GM12891 (cell line): ENCODE measurements at regions not wholly inside any gene's neighbourhood (a gene's known extent, or its start where the extent isn't known, plus 50 kb on each side); places are given as distances from the start of the nearest gene placed in this dataset.
"Not testable (repeated sequence)": the region's sequence is repeated elsewhere in the genome, so short reads cannot be mapped to it uniquely, and the experiment has no call there.

Experiments used
- DNase-seq: peaks from one replicate; pipeline ENCODE4 v3.0.0; 2011; ENCODE audit warnings: low spot score; ENCODE audit not compliant: insufficient read length
- FAIRE-seq: peaks from 2 replicates; lab custom pipeline; 2011; peaks lifted over from hg19 to GRCh38; lab: Jason Lieb, UNC
- PAX5 ChIP-seq: IDR thresholded peaks from 2 replicates; pipeline ENCODE4 v1.6.1; 2011; ENCODE audit warnings: low read length, moderate library complexity, mild to moderate bottlenecking; ENCODE audit not compliant: insufficient read depth, severe bottlenecking
- POLR2A ChIP-seq: IDR thresholded peaks from 2 replicates; pipeline ENCODE4 v1.6.1; 2011; ENCODE audit warnings: low read depth, low read length, control low read depth
- POLR2AphosphoS5 ChIP-seq: IDR thresholded peaks from 2 replicates; pipeline ENCODE4 v1.6.1; 2011; ENCODE audit warnings: low read depth, low read length, control low read depth
- POU2F2 ChIP-seq: IDR thresholded peaks from 2 replicates; pipeline ENCODE4 v1.6.1; 2011; ENCODE audit warnings: low read depth, mild to moderate bottlenecking, control low read depth, low read length, moderate library complexity
- SPI1 ChIP-seq: IDR thresholded peaks from 2 replicates; pipeline ENCODE4 v1.6.1; 2011; ENCODE audit warnings: low read depth, low read length, control low read depth
- TAF1 ChIP-seq: IDR thresholded peaks from 2 replicates; pipeline ENCODE4 v1.6.1; 2011; ENCODE audit warnings: low read depth, low read length, control low read depth

DNA sequence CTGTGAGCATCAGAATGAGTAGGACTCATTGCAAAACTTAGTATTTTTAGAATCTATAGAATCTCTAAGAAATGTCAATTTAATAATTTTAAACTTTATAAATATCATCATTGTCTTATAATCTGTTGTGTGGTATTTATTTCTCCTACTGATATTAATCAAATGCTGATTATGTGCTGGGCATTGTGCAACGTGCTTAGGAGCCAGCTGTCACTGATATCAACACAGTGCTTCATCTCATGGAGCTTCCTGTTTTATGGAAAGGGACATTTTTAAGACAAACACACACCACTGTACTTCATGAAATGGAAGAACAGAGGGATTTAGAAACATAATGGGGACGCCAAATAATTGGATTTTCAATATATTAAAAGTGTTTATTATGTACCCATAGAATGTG, 737.9 kb upstream of the TMPRSS15 start:
- DNase-seq (no peak), FAIRE-seq (no peak)
- TF ChIP-seq POLR2A: no peak
- TF ChIP-seq PAX5: no peak
- no peak for TF ChIP-seq SPI1
- TF ChIP-seq POU2F2: no peak
- no peak for TF ChIP-seq TAF1
- TF ChIP-seq POLR2AphosphoS5: no peak

DNA sequence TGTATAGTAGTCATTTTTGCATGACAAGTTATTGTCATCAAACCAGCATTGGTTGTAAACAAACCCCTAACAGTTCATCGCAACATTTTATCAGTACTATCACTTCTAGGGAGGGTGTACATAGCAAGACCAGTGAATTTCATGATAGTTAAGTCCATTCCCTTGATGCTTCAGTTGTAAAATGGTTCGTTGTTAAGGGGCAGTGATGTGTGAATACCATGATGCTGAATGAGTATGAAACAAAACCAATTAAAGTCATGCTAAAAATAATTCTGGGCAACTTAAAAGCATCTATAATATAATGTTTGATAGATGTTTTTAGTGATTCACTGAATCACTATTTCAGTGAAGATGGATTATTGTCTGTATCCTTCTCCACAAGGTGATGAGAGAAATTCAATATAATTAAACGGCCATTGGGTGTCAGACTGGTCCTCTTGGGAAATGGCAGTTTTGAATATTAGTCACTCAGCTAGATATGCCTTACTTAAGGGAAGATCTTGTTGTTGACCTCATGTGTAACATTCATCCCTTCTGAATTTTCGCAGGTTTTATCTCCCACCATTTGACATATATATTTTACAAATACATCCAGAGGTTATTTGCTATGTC, 742.2 kb upstream of the TMPRSS15 start:
- FAIRE-seq (no peak), DNase-seq (no peak)
- no peak for TF ChIP-seq POLR2AphosphoS5
- no peak for TF ChIP-seq POLR2A
- no peak for TF ChIP-seq TAF1
- no peak for TF ChIP-seq POU2F2
- TF ChIP-seq SPI1: no peak
- TF ChIP-seq PAX5: no peak

DNA sequence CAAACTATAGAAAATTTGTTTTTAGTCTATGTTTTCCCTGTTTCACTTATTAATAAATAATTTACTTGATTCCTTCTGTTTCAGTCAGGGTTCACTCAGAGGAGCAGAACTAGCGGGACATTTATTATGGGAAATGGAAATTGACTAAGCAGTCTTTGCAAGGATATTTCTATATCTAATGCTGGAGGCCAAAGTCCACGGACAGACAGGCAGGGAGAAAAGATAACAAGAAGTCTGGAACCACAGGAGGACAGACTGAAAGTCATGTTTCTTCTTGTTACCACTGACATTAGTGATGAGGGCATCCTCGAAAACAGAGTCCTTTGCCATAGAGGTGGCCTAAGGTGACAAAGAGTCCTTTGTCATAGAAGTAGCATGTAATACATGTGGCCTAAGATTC, 744.5 kb upstream of the TMPRSS15 start:
- FAIRE-seq: no peak
- no peak for TF ChIP-seq TAF1
- TF ChIP-seq POU2F2: no peak
- no peak for TF ChIP-seq PAX5
- TF ChIP-seq POLR2A: no peak
- TF ChIP-seq SPI1: no peak
- TF ChIP-seq POLR2AphosphoS5: no peak
- DNase-seq: no peak

DNA sequence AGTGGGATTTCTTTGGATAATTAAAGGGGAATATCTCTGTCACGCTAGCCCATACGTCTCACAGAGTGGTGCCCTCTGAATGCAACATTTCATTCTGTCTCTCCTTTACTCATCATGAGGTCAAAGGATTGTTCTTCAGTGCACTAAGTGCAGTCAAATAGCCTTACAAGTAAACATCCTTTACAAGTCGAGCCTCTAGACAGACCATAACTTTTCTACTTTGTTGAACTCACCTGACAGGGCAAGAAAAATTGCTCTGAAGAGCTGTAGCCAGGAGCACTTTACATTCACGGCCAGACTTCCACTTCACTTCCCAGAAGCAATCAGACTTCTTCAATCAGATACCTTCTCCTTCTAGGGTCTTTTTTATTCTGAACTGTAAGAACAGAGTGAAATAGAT, 768.0 kb upstream of the TMPRSS15 start:
- FAIRE-seq: no peak
- no peak for DNase-seq
- no peak for TF ChIP-seq PAX5
- no peak for TF ChIP-seq POLR2A
- TF ChIP-seq POLR2AphosphoS5: no peak
- no peak for TF ChIP-seq POU2F2
- TF ChIP-seq SPI1: no peak
- no peak for TF ChIP-seq TAF1

DNA sequence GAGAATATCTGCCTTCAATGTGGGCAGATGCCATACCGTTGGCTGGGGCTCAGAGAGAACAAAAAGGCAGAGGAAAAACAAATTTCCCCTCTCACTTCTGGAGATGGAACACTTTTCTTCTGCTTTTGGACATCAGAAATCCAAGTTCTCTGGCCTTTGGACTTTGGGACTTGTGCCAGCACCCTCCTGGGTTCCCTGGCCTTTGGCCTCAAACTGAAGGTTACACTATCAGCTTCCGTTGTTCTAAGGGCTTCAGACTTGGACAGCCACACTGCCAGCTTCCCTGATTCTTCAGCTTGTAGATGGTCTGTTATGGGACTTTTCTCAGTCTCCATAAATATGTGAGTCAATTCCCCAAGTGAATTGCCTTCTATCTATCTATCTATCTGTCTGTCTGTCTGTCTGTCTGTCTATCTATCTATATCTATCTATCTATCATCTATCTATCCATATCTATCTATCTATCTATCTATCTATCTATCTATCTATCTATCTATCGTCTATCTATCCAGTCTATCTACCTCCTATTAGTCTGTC, 778.1 kb upstream of the TMPRSS15 start:
- DNase-seq (no peak), FAIRE-seq (no peak)
- TF ChIP-seq POLR2AphosphoS5 (no peak), POLR2A (no peak), TAF1 (no peak), PAX5 (no peak), SPI1 (no peak), POU2F2 (no peak)

DNA sequence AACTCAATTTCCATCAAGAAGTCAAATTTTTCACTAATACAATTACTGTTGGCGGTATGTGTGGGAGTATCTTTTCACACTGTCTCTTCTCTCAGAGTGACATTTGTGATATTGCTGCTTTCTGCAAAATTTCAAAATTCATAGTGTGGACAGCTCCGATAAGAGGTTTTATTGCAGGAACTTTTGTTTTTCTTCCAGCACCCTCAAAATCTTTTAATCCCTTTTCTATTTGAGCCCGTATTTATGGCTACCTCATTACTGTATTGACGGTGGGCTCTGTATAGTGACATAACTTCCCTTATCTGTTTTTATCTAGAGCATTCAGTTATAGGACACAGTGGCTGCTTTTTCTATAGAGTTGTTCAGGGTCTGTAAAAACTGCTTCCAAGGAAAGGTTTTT, 794.4 kb upstream of the TMPRSS15 start:
- no peak for TF ChIP-seq POU2F2
- no peak for TF ChIP-seq PAX5
- DNase-seq: no peak
- no peak for FAIRE-seq

DNA sequence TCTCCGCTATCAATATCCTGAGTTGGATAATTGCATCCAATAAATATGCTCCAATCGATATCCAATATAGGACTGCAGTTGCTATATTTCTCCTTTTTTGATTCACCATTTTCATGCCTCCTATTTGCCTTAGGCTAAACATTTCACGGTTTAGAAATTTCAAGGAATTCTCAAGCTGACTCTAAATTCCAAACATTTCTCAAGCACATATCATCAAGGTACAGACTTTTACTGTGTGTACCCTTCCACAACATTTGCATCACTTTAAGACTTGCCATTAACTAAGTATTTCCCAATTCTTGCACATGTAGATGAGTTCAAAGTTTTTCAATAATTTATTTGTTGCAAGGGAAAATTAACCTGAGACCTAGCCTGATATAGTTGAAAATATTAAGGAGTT, 795.2 kb upstream of the TMPRSS15 start:
- DNase-seq: no peak
- TF ChIP-seq SPI1: no peak
- no peak for TF ChIP-seq POLR2A
- TF ChIP-seq PAX5: no peak
- TF ChIP-seq POU2F2: no peak
- TF ChIP-seq TAF1: no peak
- TF ChIP-seq POLR2AphosphoS5: no peak
- FAIRE-seq: no peak

DNA sequence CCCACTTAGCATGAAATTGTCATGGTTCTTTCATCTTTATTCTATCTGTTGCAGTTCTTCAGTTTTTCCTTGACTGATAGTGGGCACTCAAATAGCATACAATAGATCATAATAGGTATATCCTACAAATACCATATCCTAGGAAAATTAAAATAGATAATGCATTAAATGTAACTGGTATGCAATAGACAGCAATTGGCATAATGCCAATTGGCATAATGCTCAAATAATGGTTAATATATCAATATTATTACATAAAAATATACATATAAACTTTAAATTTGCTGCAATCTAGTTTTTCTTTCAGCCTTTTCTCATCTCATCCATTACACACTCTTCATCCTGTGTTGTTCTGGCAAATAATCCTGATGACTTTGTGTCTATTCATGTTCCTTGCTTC, 814.6 kb upstream of the TMPRSS15 start:
- DNase-seq (no peak), FAIRE-seq (no peak)
- TF ChIP-seq SPI1 (no peak), PAX5 (no peak), POLR2AphosphoS5 (no peak), POLR2A (no peak), TAF1 (no peak), POU2F2 (no peak)

DNA sequence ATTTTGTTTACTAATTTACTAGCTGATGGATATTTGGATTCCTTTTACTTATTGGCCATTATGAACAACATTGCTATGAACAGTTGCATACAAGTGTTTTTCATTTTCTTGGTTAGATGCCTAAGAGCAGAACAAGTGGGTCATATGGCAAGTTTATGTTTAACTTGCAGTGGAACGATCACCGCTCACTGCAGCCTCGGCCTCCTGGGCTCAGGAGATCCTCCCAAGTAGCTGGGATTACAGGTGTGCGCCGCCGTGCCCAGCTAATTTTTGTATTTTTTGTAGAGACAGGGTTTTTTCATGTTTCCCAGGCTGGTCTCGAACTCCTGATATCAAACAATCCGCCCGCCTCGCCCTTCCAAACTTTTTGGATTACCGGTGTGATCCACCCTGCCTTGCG, 820.5 kb upstream of the TMPRSS15 start:
- TF ChIP-seq SPI1: no peak
- no peak for TF ChIP-seq POLR2A
- no peak for TF ChIP-seq TAF1
- TF ChIP-seq PAX5: no peak
- TF ChIP-seq POU2F2: no peak
- no peak for TF ChIP-seq POLR2AphosphoS5
- DNase-seq (no peak), FAIRE-seq (no peak)

DNA sequence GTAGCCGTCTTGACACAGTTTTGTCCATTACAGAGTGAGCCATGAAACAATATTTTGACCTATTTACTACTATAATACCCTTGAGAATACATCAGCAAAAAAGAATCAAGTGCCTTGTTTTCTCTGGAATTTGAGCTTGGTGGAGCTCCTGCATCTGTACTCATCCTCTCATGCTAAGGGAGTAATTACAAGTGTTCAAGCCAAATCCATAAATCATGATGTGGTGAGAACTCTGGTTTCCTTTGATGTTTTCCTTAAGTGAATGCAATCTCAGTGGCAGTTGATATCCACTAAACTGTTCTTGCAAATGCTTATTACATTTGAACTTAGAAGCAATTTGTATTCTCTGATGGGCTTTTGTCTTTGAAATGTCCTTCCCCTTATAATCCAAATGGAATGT, 824.6 kb upstream of the TMPRSS15 start:
- no peak for TF ChIP-seq POU2F2
- TF ChIP-seq TAF1: no peak
- no peak for TF ChIP-seq POLR2A
- no peak for TF ChIP-seq SPI1
- no peak for TF ChIP-seq PAX5
- TF ChIP-seq POLR2AphosphoS5: no peak
- DNase-seq (no peak), FAIRE-seq (no peak)

DNA sequence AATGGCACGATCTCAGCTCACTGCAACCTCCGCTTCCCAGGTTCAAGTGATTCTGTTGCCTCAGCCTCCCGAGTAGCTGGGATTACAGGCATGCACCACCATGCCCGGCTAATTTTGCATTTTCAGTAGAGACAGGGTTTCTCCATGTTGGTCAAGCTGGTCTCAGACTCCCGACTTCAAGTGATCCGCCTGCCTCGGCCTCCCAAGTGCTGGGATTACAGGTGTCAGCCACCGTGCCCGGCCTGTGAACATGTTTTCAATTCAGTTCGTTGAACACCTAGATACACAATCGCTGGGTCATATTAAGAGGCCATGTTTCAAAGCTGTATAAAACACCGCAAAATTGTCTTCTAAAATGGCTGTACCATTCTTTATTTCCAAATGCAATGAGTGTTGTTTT, 830.3 kb upstream of the TMPRSS15 start:
- FAIRE-seq, DNase-seq: not testable (repeated sequence)
